Epithelial cell of prostate (primary cell): ENCODE measurements at regions not wholly inside any gene's neighbourhood (a gene's known extent, or its start where the extent isn't known, plus 50 kb on each side); places are given as distances from the start of the nearest gene placed in this dataset.

ENCODE experiments used
- DNase-seq: peaks from one replicate; pipeline ENCODE4 v3.0.0-alpha.2; 2011; ENCODE audit warnings: low read depth, low spot score
- H3K27ac ChIP-seq: fragments of 450-650 bp; 2 replicates; pipeline ENCODE4 v1.5.1; 2017; ENCODE audit warnings: mild to moderate bottlenecking

GRCh38 chr3:174397848-174398247, 461.3 kb upstream of the NAALADL2 start:
- H3K27ac ChIP-seq: no peak overlapping the region
- DNase-seq: no peak

GRCh38 chr3:174398761-174399160, 460.4 kb upstream of the NAALADL2 start:
- DNase-seq: no peak
- H3K27ac ChIP-seq: no peak overlapping the region

- H3K27ac ChIP-seq: no peak overlapping the region
- no peak for DNase-seq
Observed at GRCh38 chr3:174403831-174404230, 455.3 kb upstream of the NAALADL2 start.

GRCh38 chr3:174408310-174408709, 450.8 kb upstream of the NAALADL2 start:
- DNase-seq: no peak
- H3K27ac ChIP-seq: no peak overlapping the region

GRCh38 chr3:174409086-174409743, 449.9 kb upstream of the NAALADL2 start:
- no peak for DNase-seq
- H3K27ac ChIP-seq: no peak overlapping the region

GRCh38 chr3:174413062-174413912, 445.8 kb upstream of the NAALADL2 start:
- DNase-seq: no peak
- no peak overlapping the region for H3K27ac ChIP-seq

GRCh38 chr3:174414902-174415301, 444.2 kb upstream of the NAALADL2 start:
- no peak overlapping the region for H3K27ac ChIP-seq

GRCh38 chr3:174417573-174417972, 441.6 kb upstream of the NAALADL2 start:
- no peak for DNase-seq
- no peak overlapping the region for H3K27ac ChIP-seq

More at GRCh38 chr3:174414902-174415301, 444.2 kb upstream of the NAALADL2 start:
- no peak for DNase-seq

- DNase-seq: no peak
- no peak overlapping the region for H3K27ac ChIP-seq
Observed at GRCh38 chr3:174419216-174419615, 439.9 kb upstream of the NAALADL2 start.

- no peak for DNase-seq
- no peak overlapping the region for H3K27ac ChIP-seq
Observed at GRCh38 chr3:174423936-174424335, 435.2 kb upstream of the NAALADL2 start.

- no peak overlapping the region for H3K27ac ChIP-seq
- no peak for DNase-seq
Observed at GRCh38 chr3:174424656-174425055, 434.5 kb upstream of the NAALADL2 start.

- no peak for DNase-seq
- no peak overlapping the region for H3K27ac ChIP-seq
Observed at GRCh38 chr3:174425422-174425821, 433.7 kb upstream of the NAALADL2 start.

GRCh38 chr3:174430986-174431385, 428.1 kb upstream of the NAALADL2 start:
- H3K27ac ChIP-seq: no peak overlapping the region
- no peak for DNase-seq

GRCh38 chr3:174431717-174432116, 427.4 kb upstream of the NAALADL2 start:
- peak overlapping the region; percentile 70 for H3K27ac ChIP-seq
- peak; percentile 52 for DNase-seq

GRCh38 chr3:174436367-174436766, 422.8 kb upstream of the NAALADL2 start:
- no peak for DNase-seq
- no peak overlapping the region for H3K27ac ChIP-seq

- peak overlapping the region; percentile 94 for H3K27ac ChIP-seq
- DNase-seq: no peak
Observed at GRCh38 chr3:174438501-174439145, 420.5 kb upstream of the NAALADL2 start.

- peak; percentile 39 for DNase-seq
- peak overlapping the region; percentile 94 for H3K27ac ChIP-seq
Observed at GRCh38 chr3:174439331-174440252, 419.5 kb upstream of the NAALADL2 start.

- H3K27ac ChIP-seq: peak overlapping the region; percentile 94
- no peak for DNase-seq
Observed at GRCh38 chr3:174440253-174440701, 418.9 kb upstream of the NAALADL2 start.

- peak overlapping the region; percentile 94 for H3K27ac ChIP-seq
- DNase-seq: peak; percentile 55
Observed at GRCh38 chr3:174440741-174441587, 418.2 kb upstream of the NAALADL2 start.
